Testis (tissue), 2 donors: ENCODE measurements at regions not wholly inside any gene's neighbourhood (a gene's known extent, or its start where the extent isn't known, plus 50 kb on each side); places are given as distances from the start of the nearest gene placed in this dataset.
A peak's percentile ranks its signal among the peaks of the same experiment; 100 is the strongest.

ENCODE experiments used
- DNase-seq: peaks from one replicate; pipeline ENCODE4 v3.0.0-alpha.2; 2019
- H3K27ac ChIP-seq, 2 donors: fragments of 200-600 bp; sonication (generic); one replicate each; pipeline ENCODE4 v1.5.1; 2019
- H3K27me3 ChIP-seq: fragments of 200-600 bp; sonication (generic); one replicate; pipeline ENCODE4 v1.5.1; 2019
- H3K36me3 ChIP-seq: fragments of 200-600 bp; sonication (generic); one replicate; pipeline ENCODE4 v1.5.1; 2017; ENCODE audit warnings: low read depth; ENCODE audit errors: missing control alignments
- H3K4me1 ChIP-seq: fragments of 200-600 bp; sonication (generic); one replicate; pipeline ENCODE4 v1.5.1; 2019
- H3K4me3 ChIP-seq, 2 donors: fragments of 200-600 bp; sonication (generic); one replicate each; pipeline ENCODE4 v1.5.1; 2017 to 2019
- H3K9me3 ChIP-seq: fragments of 200-600 bp; sonication (generic); one replicate; pipeline ENCODE4 v1.5.1; 2017
- CTCF ChIP-seq, 3 experiments: fragments of 450-650 bp in 2 of 3; fragments of 200-600 bp in 1 of 3; sonication (generic) in 1 of 3; IDR thresholded peaks; one replicate each; pipeline ENCODE4 v1.5.1; 2016 to 2019; ENCODE audit warnings: antibody characterized with exemption in 3 of 3, mild to moderate bottlenecking in 2 of 3, moderate library complexity in 1 of 3
- POLR2A ChIP-seq: fragments of 450-650 bp; IDR thresholded peaks from one replicate; pipeline ENCODE4 v1.6.1; 2017; ENCODE audit warnings: antibody characterized with exemption, mild to moderate bottlenecking, moderate library complexity
- WGBS, 2 donors: methylation state at CpG; one replicate each; pipeline ENCODE4 v1.1.5; 2018; 5-methylcytosine and 5-hydroxymethylcytosine counted together
- intact Hi-C: fragments of 100-400 bp; cut with DNase I; formaldehyde crosslinking; loops from one replicate; pipeline ENCODE4 v1.15.1; 2023; ENCODE audit warnings: low total_unique reads

GRCh38 chr17:79233916-79234551, 159.4 kb downstream of the ENGASE start:
- no peak for DNase-seq
- H3K4me1 ChIP-seq = no peaks in the 10 kb centered on the region
- 70 to 78% methylated on average over 26 to 28 of the region's 28 CpGs for WGBS, 2 donors
- H3K9me3 ChIP-seq = no peaks in the 10 kb centered on the region
- H3K4me3 ChIP-seq = peak overlapping the region in 1 of 2 donors; percentile 12
- H3K27ac ChIP-seq = no peak overlapping the region
- H3K27me3 ChIP-seq = no peaks in the 10 kb centered on the region
- no peak for TF ChIP-seq CTCF (IDR thresholded peaks at IDR 0.05)
- no peak for TF ChIP-seq POLR2A
- intact Hi-C loops = no loop called here
- H3K36me3 ChIP-seq = no peaks in the 10 kb centered on the region

- H3K36me3 ChIP-seq = no peaks in the 10 kb centered on the region
- TF ChIP-seq CTCF (IDR thresholded peaks at IDR 0.05) (no peak), POLR2A (no peak)
- H3K4me3 ChIP-seq = no peak overlapping the region
- WGBS, 2 donors = 83 to 93% methylated on average over 5 of the region's 5 CpGs
- no peak for DNase-seq
- H3K27ac ChIP-seq = no peak overlapping the region
- H3K9me3 ChIP-seq = no peaks in the 10 kb centered on the region
- intact Hi-C loops = no loop called here
- H3K4me1 ChIP-seq = no peaks in the 10 kb centered on the region
- H3K27me3 ChIP-seq = no peaks in the 10 kb centered on the region
Observed at GRCh38 chr17:79232957-79233356, 158.3 kb downstream of the ENGASE start.

GRCh38 chr17:79231766-79232287, 157.2 kb downstream of the ENGASE start:
- Histone ChIP-seq H3K27ac (no peak overlapping the region), H3K36me3 (no peaks in the 10 kb centered on the region), H3K4me3 (no peak overlapping the region), H3K4me1 (no peaks in the 10 kb centered on the region), H3K9me3 (no peaks in the 10 kb centered on the region), H3K27me3 (no peaks in the 10 kb centered on the region)
- WGBS, 2 donors = 79 to 88% methylated on average over 10 of the region's 10 CpGs
- no peak for DNase-seq
- intact Hi-C loops = no loop called here
- TF ChIP-seq POLR2A = no peak
- no peak for TF ChIP-seq CTCF (IDR thresholded peaks at IDR 0.05)

- Histone ChIP-seq H3K4me1 (no peaks in the 10 kb centered on the region), H3K27me3 (no peaks in the 10 kb centered on the region), H3K9me3 (no peaks in the 10 kb centered on the region), H3K27ac (no peak overlapping the region), H3K36me3 (no peaks in the 10 kb centered on the region), H3K4me3 (no peak overlapping the region)
- DNase-seq = no peak
- WGBS, 2 donors = 74 to 83% methylated on average over 6 to 7 of the region's 7 CpGs
- intact Hi-C loops = no loop called here
- TF ChIP-seq CTCF (IDR thresholded peaks at IDR 0.05) (no peak), POLR2A (no peak)
Observed at GRCh38 chr17:79230576-79230975, 156.0 kb downstream of the ENGASE start.

GRCh38 chr17:79226037-79226436, 151.4 kb downstream of the ENGASE start:
- Histone ChIP-seq H3K4me1 (no peaks in the 10 kb centered on the region), H3K36me3 (no peaks in the 10 kb centered on the region), H3K4me3 (no peak overlapping the region), H3K27me3 (no peaks in the 10 kb centered on the region), H3K27ac (no peak overlapping the region), H3K9me3 (no peaks in the 10 kb centered on the region)
- no peak for DNase-seq
- intact Hi-C loops = no loop called here
- WGBS, 2 donors = 90 to 95% methylated on average over 2 of the region's 2 CpGs
- TF ChIP-seq POLR2A (no peak), CTCF (IDR thresholded peaks at IDR 0.05) (no peak)
